NCI-H2227 (cell line): ENCODE measurements at regions not wholly inside any gene's neighbourhood (a gene's known extent, or its start where the extent isn't known, plus 50 kb on each side); places are given as distances from the start of the nearest gene placed in this dataset.
"Not testable (repeated sequence)": the region's sequence is repeated elsewhere in the genome, so short reads cannot be mapped to it uniquely, and the experiment has no call there.

Source experiments
- DNase-seq: peaks from one replicate; lab custom pipeline; 2025; ENCODE audit not compliant: unreplicated experiment; lab: John Stamatoyannopoulos, UW

DNA sequence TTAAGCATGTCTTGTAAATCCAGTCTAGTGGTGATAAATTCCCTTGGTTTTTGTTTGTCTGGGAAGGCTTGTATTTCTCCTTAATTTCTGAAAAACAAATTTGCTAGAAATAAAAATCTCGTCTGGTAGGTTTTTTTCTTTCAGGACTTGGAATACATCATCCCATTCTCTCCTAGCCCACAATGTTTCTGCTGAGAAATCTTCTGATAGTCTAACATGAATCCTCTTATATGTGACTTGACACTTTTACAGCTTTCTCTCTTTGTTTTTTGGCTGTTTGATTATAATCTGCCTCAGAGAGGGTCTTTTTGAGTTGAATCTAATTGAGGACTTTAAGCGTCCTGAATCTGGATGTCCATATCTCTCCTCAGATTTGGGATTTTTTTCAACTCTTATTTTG lies 104.9 kb downstream of the FEM1C start:
- no peak for DNase-seq

GRCh38 chr5:115439042-115439441 lies 105.5 kb downstream of the FEM1C start:
- DNase-seq = no peak

- DNase-seq = peak; percentile 46
These were observed 108.5 kb downstream of the FEM1C start for GRCh38 chr5:115435778-115436712.

GRCh38 chr5:115435065-115435777 lies 109.4 kb downstream of the FEM1C start:
- DNase-seq = no peak

GRCh38 chr5:115433918-115434317 lies 110.7 kb downstream of the FEM1C start:
- DNase-seq = no peak

DNA sequence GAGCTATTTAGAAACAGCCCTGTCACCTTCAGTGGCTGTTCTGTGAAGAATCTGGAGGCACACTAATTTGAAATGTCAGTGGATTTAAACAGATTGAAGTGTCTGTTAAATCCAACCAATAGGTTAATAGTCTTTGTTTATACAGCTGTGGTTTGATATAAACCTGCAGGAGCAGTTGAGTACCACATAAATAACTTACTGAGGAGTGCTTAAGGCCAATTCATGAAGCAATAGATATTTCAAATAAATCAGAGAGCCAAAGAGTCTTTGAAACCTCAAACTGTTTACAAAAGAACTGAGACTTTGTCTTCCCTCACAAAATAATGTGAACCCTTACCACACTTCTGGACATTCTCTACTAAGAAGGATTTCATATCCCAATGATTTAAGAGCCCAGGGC lies 111.9 kb downstream of the FEM1C start:
- DNase-seq = no peak

DNA sequence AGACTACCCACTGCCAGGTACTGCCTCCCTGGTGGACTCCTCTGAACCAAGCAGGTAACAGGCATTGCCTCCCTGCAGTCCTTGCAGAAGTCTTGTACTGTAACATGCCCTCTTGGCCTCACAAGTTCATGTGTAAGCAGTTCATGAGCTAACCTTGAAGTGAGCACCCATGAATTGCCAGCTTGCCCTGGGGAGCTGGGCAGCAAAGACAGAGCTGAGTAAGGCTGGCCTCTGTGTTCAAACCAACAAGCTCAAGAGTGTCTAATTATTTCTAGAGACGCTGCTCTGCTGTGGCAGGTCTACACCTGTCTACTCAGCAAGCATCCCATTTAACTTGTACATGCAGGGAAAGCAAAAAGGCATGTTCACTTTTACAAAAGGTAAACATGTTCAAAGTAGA lies 113.5 kb downstream of the FEM1C start:
- no peak for DNase-seq

GRCh38 chr5:115430374-115430773 lies 114.2 kb downstream of the FEM1C start:
- no peak for DNase-seq

- no peak for DNase-seq
These were observed 115.1 kb downstream of the FEM1C start for GRCh38 chr5:115429345-115429940.

- DNase-seq = no peak
These were observed 115.9 kb downstream of the FEM1C start for GRCh38 chr5:115428676-115429075.

DNA sequence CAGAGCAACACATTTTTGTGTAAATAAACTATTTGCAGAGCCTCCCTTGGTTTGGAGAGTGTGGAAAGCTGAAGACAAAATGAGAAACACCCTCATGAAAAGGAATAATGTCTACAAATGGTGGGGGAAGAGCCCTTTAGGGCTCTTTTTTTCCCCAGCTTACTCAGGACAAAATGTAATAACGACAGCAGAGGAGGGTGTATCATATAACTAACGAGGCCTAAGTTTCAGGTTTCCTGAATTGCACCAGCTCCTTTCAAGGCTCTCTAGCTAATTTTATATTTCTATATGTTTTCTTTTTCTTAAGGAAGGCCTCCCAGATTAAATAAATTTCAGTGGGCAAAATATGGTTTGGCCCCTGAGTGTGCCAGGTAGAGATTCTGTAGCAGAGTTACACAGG lies 116.3 kb downstream of the FEM1C start:
- DNase-seq = no peak

GRCh38 chr5:115424446-115424845 lies 120.1 kb downstream of the FEM1C start:
- no peak for DNase-seq

DNA sequence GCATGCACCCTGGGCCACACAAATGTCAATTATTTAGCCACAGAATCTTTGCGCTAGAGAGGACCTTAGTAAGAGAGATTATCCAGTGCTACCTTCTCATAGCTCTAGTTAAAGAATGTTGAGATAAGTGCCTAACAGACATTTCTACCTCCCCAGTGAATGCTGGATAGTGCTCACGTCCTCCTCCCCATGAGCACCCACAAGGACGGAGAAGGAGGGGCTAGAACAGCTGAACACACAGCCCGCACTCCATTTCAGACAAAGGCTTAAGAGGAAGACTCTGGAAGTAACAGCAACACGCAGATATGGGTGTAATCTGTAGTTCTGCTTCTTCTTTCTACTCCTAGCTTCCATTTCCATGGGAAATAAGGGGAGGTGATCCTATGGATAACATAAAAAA lies 120.5 kb downstream of the FEM1C start:
- no peak for DNase-seq

DNA sequence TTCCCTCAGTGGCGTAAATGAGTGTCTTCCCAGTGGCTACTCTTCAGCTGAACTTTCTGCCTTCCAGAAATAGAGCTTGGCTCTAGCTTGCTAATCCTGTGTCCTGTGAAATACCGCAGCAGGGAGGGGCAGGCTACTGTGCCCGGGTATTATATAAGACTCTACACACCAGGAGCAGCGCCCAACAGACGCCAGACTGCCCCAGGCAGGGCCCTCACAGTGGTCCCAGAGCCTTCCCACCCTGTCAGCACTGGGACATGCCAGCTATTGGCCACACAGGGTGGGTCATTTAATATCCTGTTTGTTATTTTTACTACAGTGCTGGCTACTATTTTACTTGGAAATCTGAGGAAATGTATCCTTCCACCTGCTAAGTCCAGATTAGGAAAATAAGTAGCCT lies 121.0 kb downstream of the FEM1C start:
- DNase-seq = no peak

DNA sequence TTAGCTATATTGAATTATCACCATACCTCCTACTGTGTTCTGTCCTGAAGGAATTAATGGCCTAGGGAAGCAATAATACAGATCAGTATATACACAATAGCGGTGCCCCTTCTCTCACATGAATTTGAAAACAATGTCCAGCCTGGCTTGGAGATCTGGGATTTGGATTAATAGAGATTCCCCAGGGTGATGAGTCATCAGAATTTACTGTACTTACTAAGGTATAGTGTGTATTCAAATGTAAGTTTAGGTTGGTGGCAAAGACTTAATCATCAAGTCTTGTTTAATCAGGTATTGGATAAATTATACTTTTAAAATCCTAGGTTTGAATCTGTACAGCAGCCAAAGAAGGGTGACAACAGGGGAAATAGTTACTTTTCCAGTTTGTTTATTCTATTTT lies 121.5 kb downstream of the FEM1C start:
- DNase-seq = no peak

DNA sequence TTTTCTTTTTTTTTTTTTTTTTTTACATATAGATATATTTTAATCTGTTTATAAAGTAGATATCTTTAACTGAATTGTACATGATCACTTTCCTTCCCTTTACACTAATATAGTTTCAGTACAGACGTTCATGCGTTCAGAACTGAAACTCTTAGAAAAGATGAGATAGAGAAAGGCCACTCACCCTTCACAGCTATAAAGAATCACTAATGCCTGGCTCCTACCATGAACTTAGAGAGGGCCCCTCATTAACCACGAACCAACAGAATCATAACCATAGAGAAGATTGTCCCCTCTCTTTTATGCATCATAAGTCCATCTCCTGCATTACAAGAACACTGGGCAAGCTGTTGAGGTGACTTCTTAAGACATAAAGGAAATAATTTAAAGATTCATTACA lies 123.8 kb downstream of the FEM1C start:
- not testable (repeated sequence) for DNase-seq

GRCh38 chr5:115419846-115420585 lies 123.6 kb upstream of the CCDC112 start:
- no peak for DNase-seq

DNA sequence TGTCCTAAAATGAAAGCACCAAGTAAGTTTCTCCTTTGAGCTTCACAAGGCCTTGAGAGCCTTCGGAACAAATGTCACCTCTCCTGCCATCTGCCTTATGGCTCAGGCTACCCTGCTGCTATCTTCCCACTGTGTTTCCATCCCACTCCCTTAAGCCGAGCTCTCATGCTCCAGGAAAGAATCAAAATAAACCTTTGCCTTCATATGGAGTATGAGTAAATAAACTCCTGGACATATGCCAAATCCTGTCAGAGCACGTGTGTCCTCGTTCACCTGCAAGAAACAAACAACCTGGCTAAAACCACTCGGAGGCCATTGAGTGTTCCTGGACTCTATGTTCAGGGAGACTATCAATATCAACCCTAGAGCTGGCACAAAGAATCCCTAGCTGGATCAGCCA lies 122.3 kb upstream of the CCDC112 start:
- DNase-seq = no peak

DNA sequence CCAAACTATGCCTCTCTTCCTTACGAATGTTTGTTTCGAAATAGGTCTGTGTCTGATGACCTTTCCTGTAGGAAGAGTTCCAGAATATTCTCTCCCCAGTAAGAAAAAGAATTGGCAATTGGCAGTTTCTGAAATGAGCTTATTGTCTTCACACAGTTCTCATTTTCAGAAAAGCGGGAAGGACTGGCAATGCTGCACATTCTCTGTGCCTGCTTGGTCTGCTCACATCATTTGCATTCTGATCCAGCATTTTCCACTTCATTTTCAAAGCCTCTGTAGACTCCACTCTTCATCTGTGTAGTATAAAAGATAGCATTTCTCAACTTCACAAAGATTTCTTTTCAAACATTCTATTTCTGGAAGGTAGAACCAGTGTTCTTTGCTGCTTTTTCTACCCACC lies 120.6 kb upstream of the CCDC112 start:
- no peak for DNase-seq

DNA sequence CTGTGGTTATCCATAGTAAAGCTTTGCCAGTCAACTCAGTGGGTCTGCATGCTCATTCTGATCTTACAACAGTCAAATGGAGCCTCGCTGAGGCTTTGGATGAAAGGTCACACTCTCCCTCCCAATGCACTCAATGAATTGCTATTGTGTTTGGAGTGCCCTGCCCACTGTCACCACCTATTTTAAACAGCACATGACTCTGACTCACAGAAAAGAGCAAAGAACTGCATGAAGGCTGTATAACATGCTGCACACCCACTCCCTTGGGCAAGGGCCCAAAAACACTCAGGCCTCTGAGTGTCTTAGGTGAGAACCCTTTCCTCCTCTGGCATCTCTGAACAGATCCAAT lies 118.7 kb upstream of the CCDC112 start:
- DNase-seq = no peak

DNA sequence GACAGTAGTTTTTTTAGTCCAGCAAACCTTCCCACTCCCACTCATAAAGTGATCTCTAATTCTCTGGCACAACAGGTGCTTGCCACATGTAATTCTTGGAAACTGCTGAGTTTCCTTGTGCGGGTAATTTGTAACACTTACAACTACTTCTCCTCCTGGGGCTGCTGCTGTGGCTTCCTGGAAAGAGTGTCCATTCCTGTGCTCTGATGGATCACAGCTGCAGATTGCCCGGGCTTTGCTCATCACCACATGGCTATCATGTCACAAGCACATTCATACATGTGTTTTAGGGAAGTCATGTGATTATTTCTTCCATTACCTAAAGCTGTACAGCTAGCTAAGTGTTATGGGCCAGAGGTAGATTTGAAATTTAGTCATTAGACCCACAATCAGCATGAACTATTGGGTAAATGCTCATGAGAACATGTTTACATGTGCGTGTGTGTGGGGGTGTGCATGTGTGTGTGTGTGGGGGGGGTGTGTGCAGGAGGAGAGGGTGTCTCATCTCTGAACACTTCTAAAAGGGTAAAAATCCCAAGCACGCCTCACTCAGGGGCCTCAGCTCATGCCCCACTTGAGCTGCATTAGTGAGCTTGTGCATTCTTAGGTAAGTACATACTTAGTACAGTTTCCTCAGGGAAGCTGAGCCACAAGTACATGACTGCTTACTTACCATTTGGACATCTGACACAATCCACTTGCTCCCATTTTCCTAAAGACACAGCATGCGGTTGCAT lies 118.1 kb upstream of the CCDC112 start:
- DNase-seq = no peak
